ENCODE measurements at regions not wholly inside any gene's neighbourhood (a gene's known extent, or its start where the extent isn't known, plus 50 kb on each side); places are given as distances from the start of the nearest gene placed in this dataset.

- TF ChIP-seq POLR2AphosphoS5 (IDR thresholded peaks at IDR 0.05; ENCODE audit: low read depth, low read length) (no peak), FOXP2 (optimal IDR thresholded peaks at IDR 0.05; ENCODE audit: borderline replicate concordance, extremely low read depth, extremely low read length, insufficient read depth) (no peak), TAF1 (IDR thresholded peaks at IDR 0.05; ENCODE audit: borderline replicate concordance, insufficient read depth, low read length) (no peak)
- TF ChIP-seq, protein P1, sequence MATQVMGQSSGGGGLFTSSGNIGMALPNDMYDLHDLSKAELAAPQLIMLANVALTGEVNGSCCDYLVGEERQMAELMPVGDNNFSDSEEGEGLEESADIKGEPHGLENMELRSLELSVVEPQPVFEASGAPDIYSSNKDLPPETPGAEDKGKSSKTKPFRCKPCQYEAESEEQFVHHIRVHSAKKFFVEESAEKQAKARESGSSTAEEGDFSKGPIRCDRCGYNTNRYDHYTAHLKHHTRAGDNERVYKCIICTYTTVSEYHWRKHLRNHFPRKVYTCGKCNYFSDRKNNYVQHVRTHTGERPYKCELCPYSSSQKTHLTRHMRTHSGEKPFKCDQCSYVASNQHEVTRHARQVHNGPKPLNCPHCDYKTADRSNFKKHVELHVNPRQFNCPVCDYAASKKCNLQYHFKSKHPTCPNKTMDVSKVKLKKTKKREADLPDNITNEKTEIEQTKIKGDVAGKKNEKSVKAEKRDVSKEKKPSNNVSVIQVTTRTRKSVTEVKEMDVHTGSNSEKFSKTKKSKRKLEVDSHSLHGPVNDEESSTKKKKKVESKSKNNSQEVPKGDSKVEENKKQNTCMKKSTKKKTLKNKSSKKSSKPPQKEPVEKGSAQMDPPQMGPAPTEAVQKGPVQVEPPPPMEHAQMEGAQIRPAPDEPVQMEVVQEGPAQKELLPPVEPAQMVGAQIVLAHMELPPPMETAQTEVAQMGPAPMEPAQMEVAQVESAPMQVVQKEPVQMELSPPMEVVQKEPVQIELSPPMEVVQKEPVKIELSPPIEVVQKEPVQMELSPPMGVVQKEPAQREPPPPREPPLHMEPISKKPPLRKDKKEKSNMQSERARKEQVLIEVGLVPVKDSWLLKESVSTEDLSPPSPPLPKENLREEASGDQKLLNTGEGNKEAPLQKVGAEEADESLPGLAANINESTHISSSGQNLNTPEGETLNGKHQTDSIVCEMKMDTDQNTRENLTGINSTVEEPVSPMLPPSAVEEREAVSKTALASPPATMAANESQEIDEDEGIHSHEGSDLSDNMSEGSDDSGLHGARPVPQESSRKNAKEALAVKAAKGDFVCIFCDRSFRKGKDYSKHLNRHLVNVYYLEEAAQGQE (IDR thresholded peaks at IDR 0.05; ENCODE audit: insufficient read depth in 1 of 2, low read depth in 2 of 2, low read length in 2 of 2) = no peak
Measured at GRCh38 chrX:122945328-122945727, 238.8 kb upstream of the GRIA3 start.

Measured in PFSK-1 (cell line).